ENCODE measurements at regions not wholly inside any gene's neighbourhood (a gene's known extent, or its start where the extent isn't known, plus 50 kb on each side); places are given as distances from the start of the nearest gene placed in this dataset.

DNA sequence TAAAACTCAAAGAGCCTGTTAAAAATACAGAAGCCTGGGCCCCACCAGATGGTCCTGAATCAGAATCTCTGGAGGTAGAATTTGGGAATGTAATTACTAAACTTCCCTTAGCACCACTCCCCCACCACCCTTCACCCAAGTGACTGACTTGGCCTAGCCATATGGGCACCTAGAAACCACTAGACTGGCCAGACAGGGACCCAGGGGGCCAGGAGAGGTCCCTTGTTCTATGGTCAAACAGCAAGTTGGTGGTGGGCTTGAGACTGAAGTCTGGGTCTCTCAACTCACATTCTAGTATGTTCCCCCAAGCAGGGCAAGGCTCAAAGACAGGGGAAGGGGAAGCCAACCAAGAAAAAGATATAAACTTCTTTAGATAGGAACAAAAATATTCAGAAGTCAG lies 301.5 kb upstream of the TLE3 start:
- TF ChIP-seq, protein P1, sequence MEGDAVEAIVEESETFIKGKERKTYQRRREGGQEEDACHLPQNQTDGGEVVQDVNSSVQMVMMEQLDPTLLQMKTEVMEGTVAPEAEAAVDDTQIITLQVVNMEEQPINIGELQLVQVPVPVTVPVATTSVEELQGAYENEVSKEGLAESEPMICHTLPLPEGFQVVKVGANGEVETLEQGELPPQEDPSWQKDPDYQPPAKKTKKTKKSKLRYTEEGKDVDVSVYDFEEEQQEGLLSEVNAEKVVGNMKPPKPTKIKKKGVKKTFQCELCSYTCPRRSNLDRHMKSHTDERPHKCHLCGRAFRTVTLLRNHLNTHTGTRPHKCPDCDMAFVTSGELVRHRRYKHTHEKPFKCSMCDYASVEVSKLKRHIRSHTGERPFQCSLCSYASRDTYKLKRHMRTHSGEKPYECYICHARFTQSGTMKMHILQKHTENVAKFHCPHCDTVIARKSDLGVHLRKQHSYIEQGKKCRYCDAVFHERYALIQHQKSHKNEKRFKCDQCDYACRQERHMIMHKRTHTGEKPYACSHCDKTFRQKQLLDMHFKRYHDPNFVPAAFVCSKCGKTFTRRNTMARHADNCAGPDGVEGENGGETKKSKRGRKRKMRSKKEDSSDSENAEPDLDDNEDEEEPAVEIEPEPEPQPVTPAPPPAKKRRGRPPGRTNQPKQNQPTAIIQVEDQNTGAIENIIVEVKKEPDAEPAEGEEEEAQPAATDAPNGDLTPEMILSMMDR (IDR thresholded peaks at IDR 0.05 in 2 of 3, conservative IDR thresholded peaks at IDR 0.05 in 1 of 3; ENCODE audit: borderline replicate concordance in 1 of 3, insufficient read depth in 1 of 3, low read depth in 2 of 3, low read length in 2 of 3), result no peak
- no peak for TF ChIP-seq ZFX (IDR thresholded peaks at IDR 0.05)
- TF ChIP-seq EZH2phosphoT487 (IDR thresholded peaks at IDR 0.05; ENCODE audit: borderline replicate concordance), result no peak
- no peak for TF ChIP-seq POLR2A (IDR thresholded peaks at IDR 0.05; ENCODE audit: borderline replicate concordance, extremely low read depth, insufficient read depth, insufficient read length)
- no peak for TF ChIP-seq EGR1 (IDR thresholded peaks at IDR 0.05; ENCODE audit: low read depth)
- TF ChIP-seq ELF1 (IDR thresholded peaks at IDR 0.05; ENCODE audit: borderline replicate concordance, low read depth), result no peak
- TF ChIP-seq YY1 (IDR thresholded peaks at IDR 0.05; ENCODE audit: extremely low read depth, insufficient replicate concordance, low read depth, low read length), result no peak
